HT1080 (cell line): ENCODE measurements at regions not wholly inside any gene's neighbourhood (a gene's known extent, or its start where the extent isn't known, plus 50 kb on each side); places are given as distances from the start of the nearest gene placed in this dataset.
"Not testable (repeated sequence)": the region's sequence is repeated elsewhere in the genome, so short reads cannot be mapped to it uniquely, and the experiment has no call there.

Experiments
- DNase-seq: peaks from one replicate; pipeline ENCODE4 v3.0.0-alpha.2; 2015; ENCODE audit warnings: low read depth

GRCh38 chr2:173545364-173545763 lies 190.7 kb downstream of the CDCA7 start:
- DNase-seq: peak; percentile 73

DNA sequence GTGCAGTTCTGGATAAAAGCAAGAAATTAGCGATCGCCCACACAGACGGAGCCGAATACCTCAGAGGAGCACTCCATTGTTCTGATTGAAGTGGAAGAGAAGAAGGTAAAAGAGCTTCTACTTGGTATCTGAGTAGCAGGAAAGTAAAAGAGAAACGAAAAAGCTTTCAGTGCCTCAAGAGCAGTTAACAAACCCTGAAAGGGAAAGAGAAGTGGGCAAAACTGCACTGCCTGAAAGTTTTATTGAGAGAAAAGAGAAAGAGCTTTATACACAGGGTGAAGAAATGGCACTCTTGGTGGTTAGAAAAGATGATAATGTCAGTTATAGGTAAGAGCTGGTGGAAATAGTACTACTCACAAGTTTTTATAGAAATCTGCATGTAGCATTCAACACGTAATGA lies 192.8 kb downstream of the CDCA7 start:
- DNase-seq: no peak

DNA sequence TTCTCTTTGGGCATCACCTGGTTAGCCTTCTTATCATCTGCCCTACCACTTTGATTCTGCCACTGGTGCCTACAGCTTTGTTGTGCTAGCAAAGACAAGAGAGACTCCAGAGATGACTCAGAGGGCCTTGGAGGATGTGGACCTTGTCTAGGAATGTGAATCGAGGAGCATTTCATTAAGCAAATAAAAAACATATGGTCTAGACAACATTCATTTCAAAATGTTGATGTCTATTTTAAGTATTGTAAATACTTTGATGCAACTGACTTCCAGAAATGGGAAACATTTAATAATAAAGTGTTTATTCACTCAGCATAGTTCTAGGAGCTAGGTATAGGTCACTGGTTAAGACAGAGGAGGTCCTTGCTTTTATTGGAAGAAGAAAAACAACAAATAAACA lies 195.5 kb downstream of the CDCA7 start:
- DNase-seq: peak; percentile 29

DNA sequence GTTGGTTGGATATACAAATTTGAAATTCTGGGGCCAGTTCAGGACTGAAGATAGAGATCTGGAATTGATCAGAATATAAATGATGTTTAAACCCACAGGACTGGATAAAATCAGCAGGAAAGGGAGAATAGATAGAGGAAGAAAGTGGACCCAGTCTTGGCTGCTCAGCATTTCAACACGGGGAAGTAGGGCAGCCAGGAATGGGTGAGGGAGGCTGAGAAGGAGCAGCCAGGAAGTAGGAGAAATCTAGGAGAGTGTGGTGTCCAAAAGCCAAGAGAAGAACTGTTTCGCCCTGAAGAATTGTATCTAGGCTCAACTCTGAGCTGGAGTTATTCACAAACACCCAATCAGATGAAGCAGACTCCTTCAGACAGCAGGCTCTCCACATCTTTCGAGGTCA lies 197.9 kb downstream of the CDCA7 start:
- no peak for DNase-seq

GRCh38 chr2:173553593-173553992 lies 198.9 kb downstream of the CDCA7 start:
- DNase-seq: peak; percentile 13

DNA sequence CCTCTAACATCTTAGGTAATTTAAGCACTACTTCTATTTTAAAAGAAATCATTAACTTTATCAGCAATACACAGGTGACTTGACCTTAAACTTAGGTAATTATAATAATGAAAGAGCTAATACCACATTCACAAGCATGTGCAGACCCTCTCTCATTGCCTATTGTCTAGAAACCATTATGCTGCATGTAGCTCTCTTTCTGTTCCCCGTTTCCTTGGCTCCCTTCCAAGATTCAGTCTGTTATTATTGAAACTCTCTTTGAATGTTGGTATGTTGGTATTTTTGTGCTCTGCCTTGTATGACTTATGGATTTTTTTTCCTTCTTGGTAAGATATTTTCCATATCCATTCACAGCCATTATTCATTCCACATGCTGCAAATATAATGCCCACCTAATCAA lies 201.2 kb downstream of the CDCA7 start:
- DNase-seq: no peak

- DNase-seq: no peak
Observed at GRCh38 chr2:173556816-173557215, 202.1 kb downstream of the CDCA7 start.

GRCh38 chr2:173557497-173557896 lies 202.8 kb downstream of the CDCA7 start:
- no peak for DNase-seq

DNA sequence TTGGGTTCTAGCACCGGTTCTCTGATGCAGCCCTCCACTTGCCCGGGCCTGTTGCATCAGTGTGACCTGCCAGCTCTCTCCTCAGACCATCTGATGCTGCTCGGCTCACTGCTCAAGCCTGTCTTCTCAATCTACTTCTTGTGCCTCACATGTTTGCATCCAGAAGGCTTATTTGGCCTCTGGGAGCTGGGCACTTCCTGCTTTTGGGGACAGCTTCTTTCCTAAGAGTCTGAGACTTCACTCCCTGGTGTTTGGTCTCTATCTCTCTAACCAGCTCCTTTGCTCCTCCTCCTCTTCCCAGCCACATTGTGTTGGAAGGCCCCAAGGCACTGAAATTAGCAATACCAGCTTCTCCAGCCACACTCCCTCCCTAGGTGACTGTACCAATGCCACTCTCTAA lies 212.8 kb downstream of the CDCA7 start:
- no peak for DNase-seq

DNA sequence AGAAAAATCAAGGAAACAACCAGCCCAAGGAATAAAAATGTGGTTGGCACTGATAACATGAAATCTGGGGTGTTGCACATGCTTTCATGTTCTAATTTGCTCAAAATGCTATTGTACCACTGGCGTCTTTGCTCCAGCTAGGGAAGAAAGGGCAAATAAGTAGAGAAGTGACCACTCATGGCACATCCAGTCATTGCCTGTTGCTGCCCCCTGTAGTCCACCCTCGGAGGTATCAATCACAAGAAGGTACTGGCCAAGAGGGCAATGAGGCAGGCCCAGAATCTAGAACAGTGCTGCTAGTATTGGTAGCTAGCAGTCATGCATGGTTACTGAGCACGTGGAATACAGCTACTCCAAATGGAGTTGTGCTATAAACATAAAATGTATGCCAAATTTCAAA lies 213.4 kb downstream of the CDCA7 start:
- peak; percentile 34 for DNase-seq

DNA sequence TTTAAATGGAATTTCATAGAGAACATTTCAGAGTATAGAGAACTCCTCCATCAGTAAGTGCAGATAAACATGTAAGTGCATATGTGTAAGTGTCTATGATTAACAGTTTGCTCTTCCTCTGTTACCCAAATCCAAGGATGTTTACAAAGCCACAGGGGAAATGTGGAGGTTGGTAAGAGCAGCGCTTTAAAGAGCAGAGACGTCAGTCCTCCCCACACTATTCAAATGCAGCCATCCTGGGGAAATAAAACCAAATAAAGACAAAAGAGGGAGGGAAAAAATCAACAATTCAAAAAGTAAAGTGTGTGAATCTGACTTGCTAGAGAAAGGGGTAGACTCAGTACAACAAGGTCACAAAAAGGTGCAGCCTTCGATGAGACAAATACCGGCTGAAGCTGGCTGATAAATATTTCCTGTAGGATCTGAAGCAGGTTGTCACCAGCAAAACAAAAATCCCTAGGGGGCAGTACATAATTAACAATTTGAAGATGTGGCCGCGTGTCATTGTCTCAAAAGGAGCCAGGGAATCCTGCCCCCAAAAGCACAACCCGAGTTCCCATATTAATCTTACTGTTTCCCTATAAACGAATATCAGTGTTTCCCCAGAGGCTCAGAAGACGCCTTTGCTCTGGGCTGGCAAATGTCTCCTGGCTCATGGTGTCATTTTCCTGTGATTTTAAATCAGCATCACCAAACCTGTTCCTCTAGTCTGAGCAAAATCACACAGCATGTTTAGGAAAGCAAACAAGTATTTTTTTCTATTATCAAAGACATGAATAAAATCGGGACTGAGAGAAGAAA lies 216.5 kb downstream of the CDCA7 start:
- DNase-seq: peak; percentile 73

- DNase-seq: no peak
Observed at GRCh38 chr2:173571887-173572680, 217.4 kb downstream of the CDCA7 start.

DNA sequence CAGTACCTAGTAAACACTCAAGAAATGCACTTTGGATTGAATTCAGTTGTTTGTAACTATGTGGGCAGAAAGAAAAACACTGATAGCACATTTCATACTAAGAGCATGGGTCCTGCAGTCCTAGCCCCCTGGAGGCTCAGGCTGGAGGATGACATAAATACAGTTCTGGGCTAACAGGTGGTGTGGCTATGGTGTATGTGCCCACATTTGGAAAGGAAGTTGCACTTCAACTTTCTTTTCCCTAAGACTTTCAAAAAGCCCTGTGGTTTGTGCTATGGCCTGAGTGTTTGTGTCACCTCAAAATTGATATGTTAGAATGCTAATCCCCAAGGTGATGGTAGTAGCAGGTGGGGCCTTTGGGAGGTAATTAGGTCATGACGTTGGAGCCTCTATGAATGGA lies 218.2 kb downstream of the CDCA7 start:
- no peak for DNase-seq

DNA sequence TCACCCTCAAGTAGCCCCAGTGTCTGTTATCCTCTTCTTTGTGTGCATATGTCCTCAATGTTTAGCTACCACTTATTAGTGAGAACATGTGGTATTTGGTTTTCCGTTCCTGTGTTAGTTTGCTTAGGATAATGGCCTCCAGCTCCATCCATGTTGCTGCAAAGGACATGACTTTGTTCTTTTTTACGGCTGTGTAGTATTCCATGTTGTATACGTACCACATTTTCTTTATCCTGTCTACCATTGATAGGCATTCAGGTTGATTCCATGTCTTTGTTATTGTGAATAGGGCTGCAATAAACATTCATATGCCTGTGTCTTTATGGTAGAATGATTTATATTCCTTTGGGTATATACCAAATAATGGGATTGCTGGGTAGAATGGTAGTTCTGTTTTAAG lies 219.1 kb downstream of the CDCA7 start:
- not testable (repeated sequence) for DNase-seq

GRCh38 chr2:173574324-173575112 lies 219.8 kb downstream of the CDCA7 start:
- DNase-seq: peak; percentile 41

GRCh38 chr2:173578404-173579107 lies 223.9 kb downstream of the CDCA7 start:
- peak; percentile 63 for DNase-seq

DNA sequence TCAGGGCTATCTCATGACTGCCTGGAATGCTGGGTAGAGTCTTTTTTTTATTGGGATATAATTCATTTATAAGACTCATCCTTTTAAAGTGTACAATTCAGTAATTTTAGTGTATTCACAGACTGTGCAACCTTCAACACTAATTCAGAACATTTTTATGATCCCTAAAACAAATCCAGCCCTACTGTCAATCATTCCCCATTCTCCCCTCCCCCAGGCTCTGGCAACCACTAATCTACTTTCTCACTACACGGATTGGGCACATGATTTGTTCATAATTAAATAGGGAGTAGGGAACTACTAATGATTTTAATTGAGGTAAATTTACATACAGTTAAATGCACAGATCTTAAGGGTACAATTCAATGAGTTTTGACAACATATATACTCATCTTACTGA lies 225.7 kb downstream of the CDCA7 start:
- no peak for DNase-seq

- DNase-seq: no peak
Observed at GRCh38 chr2:173580956-173581355, 226.3 kb downstream of the CDCA7 start.

- no peak for DNase-seq
Observed at GRCh38 chr2:173583196-173583595, 228.5 kb downstream of the CDCA7 start.

DNA sequence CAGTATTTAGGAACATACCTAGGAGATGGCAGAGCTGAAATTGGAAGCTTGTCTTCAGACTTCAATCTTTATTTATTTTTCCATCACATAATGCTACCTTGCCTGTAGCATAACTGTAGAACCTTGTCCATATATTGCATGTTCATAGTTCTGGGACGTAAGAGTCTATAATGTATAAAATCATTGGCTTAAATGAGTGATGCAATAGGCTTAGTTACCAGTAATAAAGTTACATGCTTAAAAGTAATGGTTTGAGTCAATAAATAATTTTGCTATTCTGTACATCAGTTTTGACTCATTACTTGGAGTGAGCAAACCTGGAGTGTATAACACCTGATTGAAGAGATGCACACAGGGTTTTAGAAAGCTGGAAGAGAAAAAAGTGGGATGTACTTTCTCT lies 229.3 kb downstream of the CDCA7 start:
- no peak for DNase-seq
